K562 (cell line): ENCODE measurements at regions not wholly inside any gene's neighbourhood (a gene's known extent, or its start where the extent isn't known, plus 50 kb on each side); places are given as distances from the start of the nearest gene placed in this dataset.

Experiments used
- ATAC-seq: fragments of 200-7000 bp; cut with Tn5 transposase; 3 replicates; pipeline ENCODE4 v1.9.1; 2020; ENCODE audit warnings: moderate library complexity
- BruUV-seq: library from RNA; stranded (reverse); fragments of 400-500 nt; replicated peaks from 2 replicates; lab custom pipeline; 2021; lab: Mats Ljungman, UMichigan
- CTCF ChIA-PET: fragments of 300-600 bp; formaldehyde crosslinking; extraction: SDS; loops from one replicate; lab custom pipeline; 2021; ENCODE audit warnings: low intra/inter-chr PET ratio; lab: Yijun Ruan, JAX
- POLR2A ChIA-PET: fragments of 300-600, 350-650 bp; sonication (Branson Sonifier 250); formaldehyde crosslinking; extraction: SDS; loops from one replicate; lab custom pipeline; 2021; ENCODE audit warnings: antibody characterized with exemption, inconsistent platforms; lab: Yijun Ruan, JAX
- DNase-seq, 4 experiments: peaks; one replicate each; pipeline versions ENCODE4 v3.0.0 to v3.0.0-alpha.2; 2011 to 2018; ENCODE audit warnings: low spot score in 3 of 4, mixed read lengths in 3 of 4; ENCODE audit errors: extremely low read depth in 1 of 4
- FAIRE-seq: peaks from 2 replicates; lab custom pipeline; 2011; peaks lifted over from hg19 to GRCh38; lab: Jason Lieb, UNC
- H2AFZ ChIP-seq: 2 replicates; pipeline ENCODE4 v1.6.0; 2011; ENCODE audit warnings: low read depth, low read length, control low read depth, inconsistent platforms
- H3K27ac ChIP-seq: fragments of 200-600 bp; 3 replicates; pipeline ENCODE4 v1.8.0; 2011; ENCODE audit warnings: low read depth, mild to moderate bottlenecking, control low read depth, inconsistent platforms, low read length, moderate library complexity, mixed read lengths; ENCODE audit errors: extremely low read depth
- H3K27me3 ChIP-seq, 2 experiments: fragments of 300-600 bp in 1 of 2; 2 replicates in 1 of 2; 3 replicates in 1 of 2; pipeline versions ENCODE4 v1.6.0 to v1.8.0; 2011; ENCODE audit warnings: inconsistent platforms in 2 of 2, low read length in 2 of 2, mild to moderate bottlenecking in 1 of 2, mixed read lengths in 1 of 2, moderate library complexity in 1 of 2; ENCODE audit not compliant: control insufficient read depth in 2 of 2, insufficient read depth in 2 of 2
- H3K36me3 ChIP-seq: fragments of 300-600 bp; 3 replicates; pipeline ENCODE4 v1.8.0; 2011; ENCODE audit warnings: mild to moderate bottlenecking, low read length, inconsistent platforms; ENCODE audit not compliant: control insufficient read depth, insufficient read depth
- H3K4me1 ChIP-seq, 2 experiments: fragments of 200-600 bp in 1 of 2; replicated peaks in 1 of 2; 2 replicates in 1 of 2; 3 replicates in 1 of 2; pipeline versions ENCODE4 v1.5.1 to v1.8.0; 2011; ENCODE audit warnings: inconsistent platforms in 2 of 2, low read length in 2 of 2, mild to moderate bottlenecking in 1 of 2, mixed read lengths in 1 of 2, moderate library complexity in 1 of 2; ENCODE audit not compliant: control insufficient read depth in 2 of 2, insufficient read depth in 2 of 2
- H3K4me2 ChIP-seq: 2 replicates; pipeline ENCODE4 v1.6.1; 2011; ENCODE audit warnings: low read length, control low read depth, inconsistent platforms, mixed read lengths; ENCODE audit not compliant: insufficient read depth
- H3K4me3 ChIP-seq: fragments of 200-600 bp; sonication (generic), shearing (Covaris generic); 2 replicates; pipeline ENCODE4 v1.5.1; 2016; ENCODE audit warnings: control low read depth, inconsistent platforms
- H3K79me2 ChIP-seq: fragments of 200-600 bp; 3 replicates; pipeline ENCODE4 v1.8.0; 2011; ENCODE audit warnings: low read length, inconsistent platforms; ENCODE audit not compliant: control insufficient read depth, insufficient read depth
- H3K9ac ChIP-seq, 2 experiments: 2 replicates each; pipeline versions ENCODE4 v1.6.0 to v1.6.1; 2011; ENCODE audit warnings: low read depth in 2 of 2, low read length in 2 of 2, control low read depth in 1 of 2, inconsistent platforms in 1 of 2, mild to moderate bottlenecking in 1 of 2, mixed read lengths in 1 of 2; ENCODE audit not compliant: insufficient read depth in 1 of 2
- H3K9me1 ChIP-seq: one replicate; pipeline ENCODE4 v1.6.0; 2011; ENCODE audit warnings: inconsistent platforms, mild to moderate bottlenecking, low read length, moderate library complexity; ENCODE audit not compliant: control insufficient read depth, insufficient read depth
- H3K9me3 ChIP-seq: replicated peaks from 2 replicates; pipeline ENCODE4 v1.5.1; 2011; ENCODE audit warnings: low read depth, low read length, inconsistent platforms; ENCODE audit not compliant: control insufficient read depth, insufficient read depth
- H4K20me1 ChIP-seq: replicated peaks from 2 replicates; pipeline ENCODE4 v1.6.1; 2011; ENCODE audit warnings: low read length, inconsistent platforms, mixed read lengths; ENCODE audit not compliant: control insufficient read depth, insufficient read depth
- CREB1 ChIP-seq, 2 experiments: sonication (generic) in 1 of 2; formaldehyde crosslinking in 1 of 2; IDR thresholded peaks; 2 replicates each; pipeline versions ENCODE4 v1.6.1 to v1.8.0; 2012 to 2022; ENCODE audit warnings: inconsistent platforms in 1 of 2, mild to moderate bottlenecking in 1 of 2, missing genetic modification reagents in 1 of 2, moderate library complexity in 1 of 2
- GABPB2 ChIP-seq: fragments of 250-450 bp; sonication (Bioruptor Pico); conservative IDR thresholded peaks from 2 replicates; pipeline ENCODE4 v1.5.1; 2021; ENCODE audit warnings: mild to moderate bottlenecking
- GTF3C2 ChIP-seq: IDR thresholded peaks from 3 replicates; pipeline ENCODE4 v1.6.1; 2011; ENCODE audit warnings: borderline replicate concordance, mild to moderate bottlenecking, moderate library complexity; ENCODE audit not compliant: insufficient read length; ENCODE audit errors: extremely low read depth
- MAX ChIP-seq: sonication (generic); formaldehyde crosslinking; IDR thresholded peaks from 2 replicates; pipeline ENCODE4 v1.9.0; 2022; ENCODE audit warnings: mild to moderate bottlenecking, missing genetic modification reagents
- TCF7L2 ChIP-seq: fragments of 150-350 bp; IDR thresholded peaks from 2 replicates; pipeline ENCODE4 v1.6.1; 2016; ENCODE audit warnings: low read depth, mild to moderate bottlenecking, low read length, moderate library complexity
- ZC3H4 ChIP-seq: sonication (generic); formaldehyde crosslinking; IDR thresholded peaks from 2 replicates; pipeline ENCODE4 v1.9.0; 2021; ENCODE audit warnings: missing genetic modification reagents, borderline replicate concordance
- WGBS: fragments of 100-300 bp; shearing (Covaris generic); methylation state at CpG from one replicate; pipeline ENCODE4 v1.1.6; 2016; ENCODE audit warnings: low coverage, mixed read lengths; ENCODE audit not compliant: insufficient coverage; ENCODE audit errors: missing lambda C conversion rate; 5-methylcytosine and 5-hydroxymethylcytosine counted together
- in situ Hi-C: fragments of 300-500 bp; cut with MboI; formaldehyde crosslinking; loops from 4 replicates; pipeline ENCODE4 v1.15.0; 2018; ENCODE audit warnings: inconsistent platforms, mixed read lengths
- intact Hi-C: fragments of 100-400 bp; cut with micrococcal nuclease; formaldehyde crosslinking; loops from 2 replicates; pipeline ENCODE4 v1.14.2; 2022

- no peak for TF ChIP-seq MAX (CRISPR knock-in tag)
Measured at GRCh38 chr12:89947437-89948270, 239.0 kb upstream of the ATP2B1 start (continued).

GRCh38 chr12:89946518-89947135, 238.0 kb upstream of the ATP2B1 start:
- in situ Hi-C loops (no loop called here), intact Hi-C loops (no loop called here)
- Histone ChIP-seq H3K9me3 (no peaks in the 10 kb centered on the region), H3K9ac (no peak overlapping the region), H3K36me3 (no peaks in the 10 kb centered on the region), H3K9me1 (no peaks in the 10 kb centered on the region), H3K4me1 (no peaks in the 10 kb centered on the region), H3K4me3 (no peak overlapping the region), H4K20me1 (no peaks in the 10 kb centered on the region), H3K4me2 (no peak overlapping the region), H2AFZ (no peak overlapping the region), H3K27ac (no peak overlapping the region), H3K27me3 (no peaks in the 10 kb centered on the region), H3K79me2 (no peaks in the 10 kb centered on the region)
- ChIA-PET POLR2A (interaction anchor here (1.1 kb wide), 1 partner anchor 9 kb away, joined by 3 read pairs; no protein-coding TSS in a partner anchor), CTCF (no interaction called here)
- ATAC-seq (no peak), FAIRE-seq (no peak), DNase-seq (no peak)
- WGBS, result 5% methylated on average over 6 of the region's 6 CpGs
- TF ChIP-seq GTF3C2, result no peak
- no peak for TF ChIP-seq TCF7L2
- TF ChIP-seq ZC3H4, result no peak
- TF ChIP-seq CREB1 (IDR thresholded peaks at IDR 0.05), result no peak
- TF ChIP-seq CREB1 (CRISPR knock-in tag; IDR thresholded peaks at IDR 0.05), result no peak
- no peak for TF ChIP-seq GABPB2 (CRISPR knock-in tag)
- no TSS peak for BruUV-seq
